ENCODE measurements at regions not wholly inside any gene's neighbourhood (a gene's known extent, or its start where the extent isn't known, plus 50 kb on each side); places are given as distances from the start of the nearest gene placed in this dataset.

DNA sequence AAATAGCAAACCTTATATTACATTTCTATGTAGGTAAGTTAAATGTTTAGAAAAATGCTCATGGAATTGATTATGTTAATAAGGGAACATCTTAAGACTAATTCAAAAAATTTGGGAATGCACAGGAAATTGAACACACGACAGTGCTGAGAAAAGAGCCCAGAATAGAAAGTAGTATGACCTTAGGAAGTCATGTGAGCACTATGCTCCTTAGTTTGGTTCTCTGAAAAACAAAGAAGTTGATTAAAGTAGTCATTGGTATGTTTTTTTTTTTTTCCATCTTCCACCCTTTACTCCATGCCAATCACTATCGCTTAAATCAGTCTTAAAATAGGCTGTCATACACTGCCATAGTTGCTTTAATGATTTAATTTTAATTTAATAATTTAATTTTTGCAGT is 242.9 kb downstream of the ANKRD7 start:
- DNase-seq: no peak
- Histone ChIP-seq H3K27ac (no peak overlapping the region), H3K4me3 (no peak overlapping the region), H3K27me3 (peaks cover 3% of the 10 kb centered on the region; the same call in 1 of the 2 replicates), H3K4me1 (no peaks in the 10 kb centered on the region; the same call in 1 of the 2 replicates), H3K9me3 (replicated peaks) (no peaks in the 10 kb centered on the region), H3K36me3 (no peaks in the 10 kb centered on the region; the same call in 1 of the 2 replicates)

DNA sequence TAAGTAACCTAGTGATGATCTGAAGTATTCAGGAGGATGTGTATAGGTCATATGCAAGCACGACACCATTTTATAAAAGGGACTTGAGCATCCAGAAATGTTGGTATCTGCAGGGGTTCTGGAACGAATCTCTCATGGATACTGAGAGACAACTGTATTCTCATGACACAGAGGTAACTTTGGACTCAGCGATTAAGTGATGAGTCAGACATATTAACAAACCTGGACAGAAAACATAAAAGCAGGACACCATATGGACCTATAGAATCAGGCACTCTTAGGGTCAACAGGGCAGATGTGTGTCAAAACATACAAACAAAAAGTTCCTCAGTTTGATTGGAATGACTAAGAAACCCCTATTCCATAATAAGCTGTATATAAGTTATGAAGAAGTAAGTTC is 248.1 kb downstream of the ANKRD7 start:
- Histone ChIP-seq H3K27me3 (peaks cover 3% of the 10 kb centered on the region; the same call in 1 of the 2 replicates), H3K36me3 (no peaks in the 10 kb centered on the region; the same call in 1 of the 2 replicates), H3K9me3 (replicated peaks) (no peaks in the 10 kb centered on the region), H3K4me3 (no peak overlapping the region), H3K4me1 (no peaks in the 10 kb centered on the region; the same call in 1 of the 2 replicates), H3K27ac (no peak overlapping the region)
- peak in 1 of 2 experiments; percentile 10 for DNase-seq

GRCh38 chr7:118473271-118473670 is 248.8 kb downstream of the ANKRD7 start:
- Histone ChIP-seq H3K27ac (no peak overlapping the region), H3K27me3 (peaks cover 3% of the 10 kb centered on the region; the same call in 1 of the 2 replicates), H3K36me3 (no peaks in the 10 kb centered on the region), H3K4me1 (no peaks in the 10 kb centered on the region; the same call in 1 of the 2 replicates), H3K9me3 (replicated peaks) (no peaks in the 10 kb centered on the region), H3K4me3 (no peak overlapping the region)
- DNase-seq: peak in 1 of 2 experiments; percentile 5

GRCh38 chr7:118476036-118476435 is 251.5 kb downstream of the ANKRD7 start:
- Histone ChIP-seq H3K4me3 (no peak overlapping the region), H3K27ac (no peak overlapping the region), H3K4me1 (no peaks in the 10 kb centered on the region; the same call in 1 of the 2 replicates), H3K9me3 (replicated peaks) (no peaks in the 10 kb centered on the region), H3K36me3 (no peaks in the 10 kb centered on the region), H3K27me3 (no peaks in the 10 kb centered on the region)
- DNase-seq: no peak

- H3K4me1 ChIP-seq: no peaks in the 10 kb centered on the region; the same call in 1 of the 2 replicates
Observed at GRCh38 chr7:118477036-118477435, 252.5 kb downstream of the ANKRD7 start.

GRCh38 chr7:118478236-118478635 is 253.7 kb downstream of the ANKRD7 start:
- DNase-seq: no peak
- no peaks in the 10 kb centered on the region for H3K4me1 ChIP-seq
- no peak overlapping the region for H3K4me3 ChIP-seq
- no peak overlapping the region for H3K27ac ChIP-seq
- no peaks in the 10 kb centered on the region for H3K27me3 ChIP-seq
- no peaks in the 10 kb centered on the region for H3K9me3 ChIP-seq (replicated peaks)
- H3K36me3 ChIP-seq: no peaks in the 10 kb centered on the region

More at GRCh38 chr7:118477036-118477435, 252.5 kb downstream of the ANKRD7 start:
- Histone ChIP-seq H3K27me3 (no peaks in the 10 kb centered on the region), H3K4me3 (no peak overlapping the region), H3K36me3 (no peaks in the 10 kb centered on the region), H3K27ac (no peak overlapping the region), H3K9me3 (replicated peaks) (no peaks in the 10 kb centered on the region)
- no peak for DNase-seq

- Histone ChIP-seq H3K36me3 (no peaks in the 10 kb centered on the region), H3K9me3 (replicated peaks) (no peaks in the 10 kb centered on the region)
- no peak for DNase-seq
Observed at GRCh38 chr7:118478931-118479330, 254.4 kb downstream of the ANKRD7 start.

GRCh38 chr7:118492466-118492865 is 268.0 kb downstream of the ANKRD7 start:
- Histone ChIP-seq H3K4me3 (no peak overlapping the region), H3K27me3 (no peaks in the 10 kb centered on the region), H3K27ac (no peak overlapping the region), H3K9me3 (replicated peaks) (no peaks in the 10 kb centered on the region), H3K36me3 (no peaks in the 10 kb centered on the region), H3K4me1 (no peaks in the 10 kb centered on the region)
- no peak for DNase-seq

More at GRCh38 chr7:118478931-118479330, 254.4 kb downstream of the ANKRD7 start:
- H3K4me3 ChIP-seq: no peak overlapping the region
- no peaks in the 10 kb centered on the region for H3K4me1 ChIP-seq
- H3K27me3 ChIP-seq: no peaks in the 10 kb centered on the region
- no peak overlapping the region for H3K27ac ChIP-seq

- Histone ChIP-seq H3K9me3 (replicated peaks) (no peaks in the 10 kb centered on the region), H3K4me3 (no peak overlapping the region), H3K27me3 (no peaks in the 10 kb centered on the region), H3K36me3 (no peaks in the 10 kb centered on the region), H3K27ac (no peak overlapping the region), H3K4me1 (no peaks in the 10 kb centered on the region)
- no peak for DNase-seq
Observed at GRCh38 chr7:118496138-118496644, 271.7 kb downstream of the ANKRD7 start.

- Histone ChIP-seq H3K4me1 (no peaks in the 10 kb centered on the region), H3K9me3 (replicated peaks) (no peaks in the 10 kb centered on the region), H3K27ac (no peak overlapping the region), H3K4me3 (no peak overlapping the region), H3K27me3 (no peaks in the 10 kb centered on the region; the same call in 1 of the 2 replicates), H3K36me3 (no peaks in the 10 kb centered on the region)
- no peak for DNase-seq
Observed at GRCh38 chr7:118502235-118502634, 277.7 kb downstream of the ANKRD7 start.

DNA sequence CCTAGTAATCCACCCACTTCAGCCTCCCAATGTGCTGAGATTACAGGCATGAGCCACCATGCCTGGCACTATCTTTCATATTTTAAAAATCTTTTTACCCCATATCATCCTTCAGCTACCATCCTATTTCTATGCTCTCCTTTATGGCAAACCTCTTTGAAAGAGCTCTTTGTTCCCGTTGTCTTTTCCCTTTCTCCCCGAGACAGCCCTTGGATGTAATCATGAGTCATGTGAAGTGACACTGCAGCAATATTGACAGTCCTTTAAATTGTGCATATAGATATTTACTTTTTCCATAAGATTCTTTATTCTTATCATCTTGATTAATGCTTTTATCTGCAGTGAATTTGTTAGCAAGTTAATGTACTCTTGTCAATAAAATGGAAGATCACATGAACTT is 286.6 kb downstream of the ANKRD7 start:
- H3K27me3 ChIP-seq: no peaks in the 10 kb centered on the region
- no peaks in the 10 kb centered on the region for H3K36me3 ChIP-seq
- no peak overlapping the region for H3K27ac ChIP-seq
- H3K9me3 ChIP-seq (replicated peaks): no peaks in the 10 kb centered on the region
- H3K4me1 ChIP-seq: no peaks in the 10 kb centered on the region
- DNase-seq: peak in 1 of 2 experiments; percentile 2
- H3K4me3 ChIP-seq: no peak overlapping the region

GRCh38 chr7:118517275-118517674 is 292.8 kb downstream of the ANKRD7 start:
- no peaks in the 10 kb centered on the region for H3K4me1 ChIP-seq
- H3K27ac ChIP-seq: no peak overlapping the region
- H3K4me3 ChIP-seq: no peak overlapping the region
- no peaks in the 10 kb centered on the region for H3K9me3 ChIP-seq (replicated peaks)
- DNase-seq: no peak
- no peaks in the 10 kb centered on the region for H3K36me3 ChIP-seq
- no peaks in the 10 kb centered on the region for H3K27me3 ChIP-seq

DNA sequence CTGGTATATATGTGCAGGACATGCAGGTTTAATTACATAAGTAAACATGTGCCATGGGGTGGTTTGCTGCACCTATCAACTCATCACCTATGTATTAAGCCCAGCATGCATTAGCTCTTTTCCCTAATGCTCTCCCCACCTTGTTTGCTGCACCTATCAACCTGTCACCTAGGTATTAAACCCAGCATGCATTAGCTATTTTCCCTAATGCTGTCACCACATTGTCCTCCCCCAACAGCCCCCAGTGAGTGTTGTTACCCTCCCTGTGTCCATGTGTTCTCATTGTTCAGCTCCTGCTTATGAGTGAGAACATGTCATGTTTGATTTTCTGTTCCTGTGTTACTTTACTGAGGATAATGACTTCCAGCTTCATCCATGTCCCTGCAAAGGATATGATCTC is 300.5 kb downstream of the ANKRD7 start:
- H3K9me3 ChIP-seq (replicated peaks): no peaks in the 10 kb centered on the region
- H3K4me1 ChIP-seq: no peaks in the 10 kb centered on the region
- H3K27ac ChIP-seq: no peak overlapping the region
- no peaks in the 10 kb centered on the region for H3K27me3 ChIP-seq
- no peak overlapping the region for H3K4me3 ChIP-seq
- no peaks in the 10 kb centered on the region for H3K36me3 ChIP-seq
- DNase-seq: no peak

DNA sequence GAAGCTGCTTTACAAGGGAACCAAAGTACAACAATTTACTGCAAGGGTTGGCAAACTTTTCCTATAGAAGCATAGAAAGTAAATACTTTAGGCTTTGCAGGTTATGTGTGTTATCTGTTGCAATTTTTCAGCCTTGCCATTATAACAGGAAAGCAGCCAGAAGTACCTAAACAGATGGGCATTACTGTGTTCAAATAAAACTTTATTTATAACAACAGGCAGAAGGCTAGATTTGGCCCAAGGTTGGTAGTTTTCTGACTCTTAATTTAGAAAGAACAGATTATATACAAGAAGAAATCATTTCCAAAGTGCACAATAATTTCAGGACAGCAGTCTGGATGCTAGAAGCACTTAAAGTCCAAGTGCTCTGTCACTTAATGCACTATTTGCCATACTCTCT is 307.1 kb downstream of the ANKRD7 start:
- Histone ChIP-seq H3K27me3 (no peaks in the 10 kb centered on the region), H3K4me3 (no peak overlapping the region), H3K4me1 (no peaks in the 10 kb centered on the region), H3K9me3 (replicated peaks) (no peaks in the 10 kb centered on the region), H3K36me3 (no peaks in the 10 kb centered on the region), H3K27ac (no peak overlapping the region)
- DNase-seq: no peak

GRCh38 chr7:118559207-118559606 is 334.7 kb downstream of the ANKRD7 start:
- DNase-seq: no peak
- Histone ChIP-seq H3K27me3 (no peaks in the 10 kb centered on the region), H3K4me1 (no peaks in the 10 kb centered on the region), H3K9me3 (replicated peaks) (0 out of 2 replicates have a peak, but pooled peaks cover 3% of the 10 kb centered on the region), H3K4me3 (no peak overlapping the region), H3K27ac (no peak overlapping the region), H3K36me3 (no peaks in the 10 kb centered on the region)

- no peaks in the 10 kb centered on the region for H3K9me3 ChIP-seq (replicated peaks)
- no peaks in the 10 kb centered on the region for H3K27me3 ChIP-seq
- no peak overlapping the region for H3K27ac ChIP-seq
- no peaks in the 10 kb centered on the region for H3K36me3 ChIP-seq
- no peaks in the 10 kb centered on the region for H3K4me1 ChIP-seq
- DNase-seq: no peak
- H3K4me3 ChIP-seq: no peak overlapping the region
Observed at GRCh38 chr7:118563311-118563710, 338.8 kb downstream of the ANKRD7 start.
